ENCODE measurements at regions not wholly inside any gene's neighbourhood (a gene's known extent, or its start where the extent isn't known, plus 50 kb on each side); places are given as distances from the start of the nearest gene placed in this dataset.

DNA sequence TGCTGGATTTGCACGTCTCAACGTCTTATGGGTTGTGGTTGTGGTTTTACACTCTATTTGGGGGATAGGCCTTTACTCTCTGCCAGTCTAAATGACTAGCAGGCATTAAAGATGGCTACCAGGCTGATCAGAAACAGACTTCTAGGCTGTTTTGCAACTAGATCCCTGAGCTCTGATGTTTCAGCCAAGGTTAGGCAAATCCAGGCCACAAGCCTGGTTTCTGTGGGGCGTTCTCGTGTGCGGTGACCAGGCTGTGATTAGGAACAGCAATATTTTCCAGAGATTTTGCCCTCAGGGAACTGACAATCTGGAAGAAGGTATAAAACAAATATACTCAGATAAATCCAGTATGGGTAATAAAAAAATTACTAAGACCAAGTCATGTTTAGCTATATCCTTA, 502.4 kb downstream of the INSC start:
- DNase-seq (ENCODE audit: low read depth, low spot score): no peak
- H3K36me3 ChIP-seq (ENCODE audit: control insufficient read depth, insufficient read depth, low read length): no peaks in the 10 kb centered on the region
- no peaks in the 10 kb centered on the region for H3K9me3 ChIP-seq (ENCODE audit: control insufficient read depth, insufficient read depth, low read depth, low read length)
- H3K27me3 ChIP-seq (ENCODE audit: control insufficient read depth, insufficient read depth, low read length): no peaks in the 10 kb centered on the region
- H3K4me3 ChIP-seq (ENCODE audit: low read depth in 2 of 2, low read length in 2 of 2): no peak overlapping the region
- ATAC-seq: no peak
- ChIA-PET POLR2A (no interaction called here), CTCF (no interaction called here)
- in situ Hi-C loops (cut with HindIII; ENCODE audit: low pct_unique_long_range_greater_than_20kb, low sequenced_read_pairs) (no loop called here), intact Hi-C loops (cut with micrococcal nuclease; ENCODE audit: unreplicated experiment) (no loop called here)
- no TSS peak for BruUV-seq (replicated peaks)
- no peak overlapping the region for H3K27ac ChIP-seq (ENCODE audit: low read length)
- TF ChIP-seq TCF7L2 (IDR thresholded peaks at IDR 0.05; ENCODE audit: low read depth, low read length) (no peak), POLR2AphosphoS5 (IDR thresholded peaks at IDR 0.05; ENCODE audit: low read depth, low read length) (no peak), SIN3A (IDR thresholded peaks at IDR 0.05; ENCODE audit: borderline replicate concordance, insufficient read depth, low read depth, low read length) (no peak)
- TF ChIP-seq, protein P1, sequence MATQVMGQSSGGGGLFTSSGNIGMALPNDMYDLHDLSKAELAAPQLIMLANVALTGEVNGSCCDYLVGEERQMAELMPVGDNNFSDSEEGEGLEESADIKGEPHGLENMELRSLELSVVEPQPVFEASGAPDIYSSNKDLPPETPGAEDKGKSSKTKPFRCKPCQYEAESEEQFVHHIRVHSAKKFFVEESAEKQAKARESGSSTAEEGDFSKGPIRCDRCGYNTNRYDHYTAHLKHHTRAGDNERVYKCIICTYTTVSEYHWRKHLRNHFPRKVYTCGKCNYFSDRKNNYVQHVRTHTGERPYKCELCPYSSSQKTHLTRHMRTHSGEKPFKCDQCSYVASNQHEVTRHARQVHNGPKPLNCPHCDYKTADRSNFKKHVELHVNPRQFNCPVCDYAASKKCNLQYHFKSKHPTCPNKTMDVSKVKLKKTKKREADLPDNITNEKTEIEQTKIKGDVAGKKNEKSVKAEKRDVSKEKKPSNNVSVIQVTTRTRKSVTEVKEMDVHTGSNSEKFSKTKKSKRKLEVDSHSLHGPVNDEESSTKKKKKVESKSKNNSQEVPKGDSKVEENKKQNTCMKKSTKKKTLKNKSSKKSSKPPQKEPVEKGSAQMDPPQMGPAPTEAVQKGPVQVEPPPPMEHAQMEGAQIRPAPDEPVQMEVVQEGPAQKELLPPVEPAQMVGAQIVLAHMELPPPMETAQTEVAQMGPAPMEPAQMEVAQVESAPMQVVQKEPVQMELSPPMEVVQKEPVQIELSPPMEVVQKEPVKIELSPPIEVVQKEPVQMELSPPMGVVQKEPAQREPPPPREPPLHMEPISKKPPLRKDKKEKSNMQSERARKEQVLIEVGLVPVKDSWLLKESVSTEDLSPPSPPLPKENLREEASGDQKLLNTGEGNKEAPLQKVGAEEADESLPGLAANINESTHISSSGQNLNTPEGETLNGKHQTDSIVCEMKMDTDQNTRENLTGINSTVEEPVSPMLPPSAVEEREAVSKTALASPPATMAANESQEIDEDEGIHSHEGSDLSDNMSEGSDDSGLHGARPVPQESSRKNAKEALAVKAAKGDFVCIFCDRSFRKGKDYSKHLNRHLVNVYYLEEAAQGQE (IDR thresholded peaks at IDR 0.05; ENCODE audit: insufficient read depth in 1 of 2, low read depth in 2 of 2, low read length in 1 of 2): no peak
- TF ChIP-seq, protein P2, sequence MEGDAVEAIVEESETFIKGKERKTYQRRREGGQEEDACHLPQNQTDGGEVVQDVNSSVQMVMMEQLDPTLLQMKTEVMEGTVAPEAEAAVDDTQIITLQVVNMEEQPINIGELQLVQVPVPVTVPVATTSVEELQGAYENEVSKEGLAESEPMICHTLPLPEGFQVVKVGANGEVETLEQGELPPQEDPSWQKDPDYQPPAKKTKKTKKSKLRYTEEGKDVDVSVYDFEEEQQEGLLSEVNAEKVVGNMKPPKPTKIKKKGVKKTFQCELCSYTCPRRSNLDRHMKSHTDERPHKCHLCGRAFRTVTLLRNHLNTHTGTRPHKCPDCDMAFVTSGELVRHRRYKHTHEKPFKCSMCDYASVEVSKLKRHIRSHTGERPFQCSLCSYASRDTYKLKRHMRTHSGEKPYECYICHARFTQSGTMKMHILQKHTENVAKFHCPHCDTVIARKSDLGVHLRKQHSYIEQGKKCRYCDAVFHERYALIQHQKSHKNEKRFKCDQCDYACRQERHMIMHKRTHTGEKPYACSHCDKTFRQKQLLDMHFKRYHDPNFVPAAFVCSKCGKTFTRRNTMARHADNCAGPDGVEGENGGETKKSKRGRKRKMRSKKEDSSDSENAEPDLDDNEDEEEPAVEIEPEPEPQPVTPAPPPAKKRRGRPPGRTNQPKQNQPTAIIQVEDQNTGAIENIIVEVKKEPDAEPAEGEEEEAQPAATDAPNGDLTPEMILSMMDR (IDR thresholded peaks at IDR 0.05): no peak
- no peaks in the 10 kb centered on the region for H3K4me1 ChIP-seq (ENCODE audit: control insufficient read depth, insufficient read depth, low read length)

DNA sequence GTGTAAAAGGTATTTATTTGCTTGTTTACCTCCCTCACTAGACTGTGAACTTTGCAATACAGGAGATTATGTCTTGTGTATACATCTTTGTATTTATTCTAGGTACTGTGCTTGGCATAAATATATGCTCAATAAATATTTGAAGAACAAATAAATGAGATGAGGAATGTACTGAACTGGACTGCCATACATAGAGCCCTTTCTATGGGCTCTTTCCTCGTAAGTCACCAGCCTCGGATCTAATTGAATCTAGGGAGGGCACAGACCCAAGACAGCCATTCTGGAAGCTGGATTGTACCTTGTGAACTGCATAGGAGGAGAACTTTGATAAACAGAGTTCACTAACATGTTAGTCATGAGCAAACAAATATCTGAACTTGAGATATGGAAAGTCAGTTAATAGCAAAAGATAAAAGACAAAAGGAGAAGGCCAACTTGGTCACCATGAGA, 503.9 kb downstream of the INSC start:
- CTCF ChIA-PET: no interaction called here
- in situ Hi-C loops (cut with HindIII; ENCODE audit: low pct_unique_long_range_greater_than_20kb, low sequenced_read_pairs): no loop called here

More for the DNA sequence above, 503.9 kb downstream of the INSC start:
- no TSS peak for BruUV-seq (replicated peaks)
- no peaks in the 10 kb centered on the region for H3K36me3 ChIP-seq (ENCODE audit: control insufficient read depth, insufficient read depth, low read length)
- POLR2A ChIA-PET: no interaction called here
- TF ChIP-seq, protein P1 (IDR thresholded peaks at IDR 0.05; ENCODE audit: insufficient read depth in 1 of 2, low read depth in 2 of 2, low read length in 1 of 2): no peak
- TF ChIP-seq TCF7L2 (IDR thresholded peaks at IDR 0.05; ENCODE audit: low read depth, low read length) (no peak), SIN3A (IDR thresholded peaks at IDR 0.05; ENCODE audit: borderline replicate concordance, insufficient read depth, low read depth, low read length) (no peak), POLR2AphosphoS5 (IDR thresholded peaks at IDR 0.05; ENCODE audit: low read depth, low read length) (no peak)
- TF ChIP-seq, protein P2 (IDR thresholded peaks at IDR 0.05): no peak
- H3K4me3 ChIP-seq (ENCODE audit: low read depth in 2 of 2, low read length in 2 of 2): no peak overlapping the region
- no peaks in the 10 kb centered on the region for H3K9me3 ChIP-seq (ENCODE audit: control insufficient read depth, insufficient read depth, low read depth, low read length)
- DNase-seq (ENCODE audit: low read depth, low spot score) (no peak), ATAC-seq (no peak)
- H3K27me3 ChIP-seq (ENCODE audit: control insufficient read depth, insufficient read depth, low read length): no peaks in the 10 kb centered on the region
- intact Hi-C loops (cut with micrococcal nuclease; ENCODE audit: unreplicated experiment): no loop called here
- H3K4me1 ChIP-seq (ENCODE audit: control insufficient read depth, insufficient read depth, low read length): no peaks in the 10 kb centered on the region
- no peak overlapping the region for H3K27ac ChIP-seq (ENCODE audit: low read length)

Measured in Panc1 (cell line).